ENCODE measurements at regions not wholly inside any gene's neighbourhood (a gene's known extent, or its start where the extent isn't known, plus 50 kb on each side); places are given as distances from the start of the nearest gene placed in this dataset.

DNA sequence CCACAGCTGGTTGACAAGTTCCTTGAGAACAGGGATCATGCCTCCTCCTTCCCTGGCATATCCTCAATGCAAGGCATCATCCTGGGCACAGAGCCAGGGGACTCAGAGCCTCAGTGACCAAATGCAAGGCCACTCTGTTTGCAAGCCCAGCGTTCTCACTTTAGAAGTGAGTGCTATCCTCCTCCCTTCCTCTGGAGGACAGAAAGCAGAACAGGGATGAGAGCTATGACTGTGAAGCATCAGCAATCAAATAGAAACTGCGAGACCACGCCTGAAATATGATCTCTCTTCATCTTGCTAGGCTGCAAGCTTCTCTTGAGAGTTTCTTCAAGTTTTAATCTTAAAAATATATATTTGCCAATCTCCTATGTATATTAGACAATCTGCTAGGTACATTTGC lies 119.8 kb downstream of the LRATD1 start:
- no TSS peak for BruUV-seq (replicated peaks)
- Histone ChIP-seq H3K4me3 (ENCODE audit: low read length) (no peak overlapping the region; the same call in 1 of the 2 replicates), H4K20me1 (ENCODE audit: low read length) (no peaks in the 10 kb centered on the region), H3K79me2 (ENCODE audit: low read length) (no peaks in the 10 kb centered on the region), H2AFZ (ENCODE audit: low read length) (no peak overlapping the region), H3K27ac (ENCODE audit: low read length) (peak overlapping the region; percentile 92), H3K27me3 (ENCODE audit: low read length) (no peaks in the 10 kb centered on the region), H3K4me2 (ENCODE audit: low read length) (peak overlapping the region; percentile 58), H3K9ac (ENCODE audit: low read length) (peak overlapping the region; percentile 72), H3K9me2 (replicated peaks; ENCODE audit: low read length) (no peaks in the 10 kb centered on the region), H3K9me3 (ENCODE audit: low read length) (no peaks in the 10 kb centered on the region), H3K4me1 (ENCODE audit: insufficient read depth, low read length) (peaks cover 60% of the 10 kb centered on the region), H3K36me3 (ENCODE audit: low read depth, low read length) (no peaks in the 10 kb centered on the region), H3F3A (ENCODE audit: low read length, unreplicated experiment) (no peaks in the 10 kb centered on the region)
- ATAC-seq (peak; percentile 14; the same call in 1 of the 2 replicates), DNase-seq (peak; percentile 63)
- intact Hi-C loops (cut with micrococcal nuclease), result no loop called here
- TF ChIP-seq, protein P1, sequence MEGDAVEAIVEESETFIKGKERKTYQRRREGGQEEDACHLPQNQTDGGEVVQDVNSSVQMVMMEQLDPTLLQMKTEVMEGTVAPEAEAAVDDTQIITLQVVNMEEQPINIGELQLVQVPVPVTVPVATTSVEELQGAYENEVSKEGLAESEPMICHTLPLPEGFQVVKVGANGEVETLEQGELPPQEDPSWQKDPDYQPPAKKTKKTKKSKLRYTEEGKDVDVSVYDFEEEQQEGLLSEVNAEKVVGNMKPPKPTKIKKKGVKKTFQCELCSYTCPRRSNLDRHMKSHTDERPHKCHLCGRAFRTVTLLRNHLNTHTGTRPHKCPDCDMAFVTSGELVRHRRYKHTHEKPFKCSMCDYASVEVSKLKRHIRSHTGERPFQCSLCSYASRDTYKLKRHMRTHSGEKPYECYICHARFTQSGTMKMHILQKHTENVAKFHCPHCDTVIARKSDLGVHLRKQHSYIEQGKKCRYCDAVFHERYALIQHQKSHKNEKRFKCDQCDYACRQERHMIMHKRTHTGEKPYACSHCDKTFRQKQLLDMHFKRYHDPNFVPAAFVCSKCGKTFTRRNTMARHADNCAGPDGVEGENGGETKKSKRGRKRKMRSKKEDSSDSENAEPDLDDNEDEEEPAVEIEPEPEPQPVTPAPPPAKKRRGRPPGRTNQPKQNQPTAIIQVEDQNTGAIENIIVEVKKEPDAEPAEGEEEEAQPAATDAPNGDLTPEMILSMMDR (conservative IDR thresholded peaks at IDR 0.05; ENCODE audit: low read depth, low read length), result no peak
- TF ChIP-seq EZH2 (IDR thresholded peaks at IDR 0.05; ENCODE audit: low read length, unreplicated experiment), result no peak
- no peak for TF ChIP-seq EZH2phosphoT487 (IDR thresholded peaks at IDR 0.05; ENCODE audit: borderline replicate concordance, low read length)
- POLR2A ChIA-PET (ENCODE audit: unreplicated experiment), result interaction anchor here (0.5 kb wide), 1 partner anchor 809 kb away, joined by 11 read pairs; no protein-coding TSS in a partner anchor
- CTCF ChIA-PET, result no interaction called here

DNA sequence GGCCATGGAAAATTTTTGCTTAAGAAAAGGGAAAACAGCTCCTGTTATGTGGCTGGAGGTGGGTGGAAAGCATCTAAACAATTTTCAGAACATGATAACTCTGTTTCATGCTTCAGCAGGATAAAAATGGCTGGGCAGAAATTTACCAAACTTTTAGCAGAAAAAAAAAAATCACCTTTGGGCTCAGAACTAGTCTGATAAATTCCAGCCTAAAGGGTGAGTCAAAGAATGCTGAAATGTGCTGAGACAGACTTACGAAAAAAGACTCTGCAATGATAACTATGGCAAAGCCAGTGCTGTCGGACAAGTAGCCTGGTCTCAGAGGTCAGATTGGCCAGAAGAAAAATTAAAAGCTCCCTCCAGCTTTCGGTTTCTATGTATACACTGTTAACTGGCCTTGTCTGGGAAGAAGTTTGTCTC lies 123.6 kb downstream of the LRATD1 start:
- Histone ChIP-seq H2AFZ (ENCODE audit: low read length) (no peak overlapping the region), H3K27me3 (ENCODE audit: low read length) (no peaks in the 10 kb centered on the region), H3K9ac (ENCODE audit: low read length) (peak overlapping the region; percentile 23; the same call in 1 of the 2 replicates), H3K9me3 (ENCODE audit: low read length) (no peaks in the 10 kb centered on the region), H3K27ac (ENCODE audit: low read length) (peak overlapping the region; percentile 77), H3K36me3 (ENCODE audit: low read depth, low read length) (no peaks in the 10 kb centered on the region), H3K4me3 (ENCODE audit: low read length) (no peak overlapping the region), H3F3A (ENCODE audit: low read length, unreplicated experiment) (no peaks in the 10 kb centered on the region), H3K9me2 (replicated peaks; ENCODE audit: low read length) (no peaks in the 10 kb centered on the region), H3K79me2 (ENCODE audit: low read length) (no peaks in the 10 kb centered on the region), H3K4me1 (ENCODE audit: insufficient read depth, low read length) (peaks cover 48% of the 10 kb centered on the region), H4K20me1 (ENCODE audit: low read length) (no peaks in the 10 kb centered on the region), H3K4me2 (ENCODE audit: low read length) (peak overlapping the region; percentile 15)
- TF ChIP-seq EZH2phosphoT487 (IDR thresholded peaks at IDR 0.05; ENCODE audit: borderline replicate concordance, low read length) (no peak), EZH2 (IDR thresholded peaks at IDR 0.05; ENCODE audit: low read length, unreplicated experiment) (no peak)
- TF ChIP-seq, protein P1 (conservative IDR thresholded peaks at IDR 0.05; ENCODE audit: low read depth, low read length), result no peak
- intact Hi-C loops (cut with micrococcal nuclease), result no loop called here
- BruUV-seq (replicated peaks), result no TSS peak
- ChIA-PET POLR2A (ENCODE audit: unreplicated experiment) (no interaction called here), CTCF (no interaction called here)
- DNase-seq (peak; percentile 28), ATAC-seq (no peak)

DNA sequence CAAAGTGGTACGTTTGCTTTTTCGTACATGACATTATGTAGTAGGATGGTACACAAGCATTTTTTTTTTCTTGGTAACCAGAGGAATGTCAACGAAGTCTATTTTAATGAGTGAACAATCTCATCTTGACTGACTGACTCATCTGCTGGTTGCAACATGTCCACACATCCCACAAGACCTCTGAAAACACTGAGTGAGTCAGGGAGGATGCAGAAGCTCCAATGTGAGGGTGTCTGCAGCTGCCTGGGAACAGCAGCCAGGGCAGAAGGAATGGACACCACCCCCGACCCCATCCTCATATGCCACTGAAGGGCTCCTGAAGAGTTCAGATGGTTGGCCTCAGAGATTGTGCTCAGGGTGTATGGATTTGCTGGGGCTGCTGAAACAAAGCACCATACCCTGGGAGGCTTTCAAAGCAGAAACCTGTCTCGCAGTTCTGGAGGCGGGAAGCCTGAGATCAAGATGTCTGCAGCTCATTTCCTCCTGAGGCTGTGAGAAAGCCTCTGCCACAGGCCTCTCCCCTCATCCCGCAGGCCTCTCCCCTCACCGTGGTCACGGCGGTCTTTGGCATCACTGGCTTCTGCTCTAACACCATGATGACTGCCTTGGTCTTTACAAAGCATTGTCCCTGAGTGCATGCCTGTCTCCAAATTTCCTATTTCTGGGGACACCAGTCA lies 124.6 kb downstream of the LRATD1 start:
- BruUV-seq (replicated peaks), result no TSS peak
- intact Hi-C loops (cut with micrococcal nuclease), result no loop called here
- Histone ChIP-seq H4K20me1 (ENCODE audit: low read length) (no peaks in the 10 kb centered on the region), H3K36me3 (ENCODE audit: low read depth, low read length) (no peaks in the 10 kb centered on the region), H3K4me2 (ENCODE audit: low read length) (peak overlapping the region; percentile 65), H2AFZ (ENCODE audit: low read length) (0 out of 2 replicates have a peak overlapping the region, but pooled peaks have one; percentile 43), H3K4me1 (ENCODE audit: insufficient read depth, low read length) (peaks cover 38% of the 10 kb centered on the region), H3K9ac (ENCODE audit: low read length) (peak overlapping the region; percentile 45), H3F3A (ENCODE audit: low read length, unreplicated experiment) (no peaks in the 10 kb centered on the region), H3K79me2 (ENCODE audit: low read length) (no peaks in the 10 kb centered on the region), H3K27ac (ENCODE audit: low read length) (peak overlapping the region; percentile 77), H3K4me3 (ENCODE audit: low read length) (peak overlapping the region; percentile 20; the same call in 1 of the 2 replicates), H3K27me3 (ENCODE audit: low read length) (no peaks in the 10 kb centered on the region), H3K9me2 (replicated peaks; ENCODE audit: low read length) (no peaks in the 10 kb centered on the region), H3K9me3 (ENCODE audit: low read length) (no peaks in the 10 kb centered on the region)
- ChIA-PET POLR2A (ENCODE audit: unreplicated experiment) (interaction anchor here (0.7 kb wide), 1 partner anchor 329 kb away, joined by 4 read pairs; no protein-coding TSS in a partner anchor), CTCF (no interaction called here)
- DNase-seq (peak; percentile 91), ATAC-seq (peak; percentile 90)
- TF ChIP-seq EZH2phosphoT487 (IDR thresholded peaks at IDR 0.05; ENCODE audit: borderline replicate concordance, low read length), result no peak
- TF ChIP-seq, protein P1 (conservative IDR thresholded peaks at IDR 0.05; ENCODE audit: low read depth, low read length), result no peak
- TF ChIP-seq EZH2 (IDR thresholded peaks at IDR 0.05; ENCODE audit: low read length, unreplicated experiment), result no peak

Data from PC-3 (cell line).